ENCODE measurements at regions not wholly inside any gene's neighbourhood (a gene's known extent, or its start where the extent isn't known, plus 50 kb on each side); places are given as distances from the start of the nearest gene placed in this dataset.
"Not testable (repeated sequence)": the region's sequence is repeated elsewhere in the genome, so short reads cannot be mapped to it uniquely, and the experiment has no call there.

DNA sequence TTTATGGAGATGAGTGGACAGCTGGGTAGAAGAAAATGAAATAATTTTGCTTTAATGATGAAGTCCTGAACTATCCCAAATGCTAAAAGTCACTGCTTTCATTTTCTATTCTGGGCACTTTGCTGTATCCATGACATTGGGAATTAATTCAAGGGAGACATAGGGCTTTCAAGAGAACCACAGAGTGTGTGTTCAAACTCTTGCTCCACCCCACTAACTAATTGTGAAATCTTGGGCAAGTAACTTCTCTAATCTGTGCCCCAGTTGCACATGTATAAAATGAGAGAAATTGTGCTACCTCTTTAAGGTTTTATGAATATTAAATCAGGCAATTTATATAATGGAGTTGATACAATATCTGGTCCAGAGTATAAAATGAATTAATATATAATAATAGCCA lies 1422.0 kb downstream of the ADGRL3 start:
- DNase-seq, result no peak

DNA sequence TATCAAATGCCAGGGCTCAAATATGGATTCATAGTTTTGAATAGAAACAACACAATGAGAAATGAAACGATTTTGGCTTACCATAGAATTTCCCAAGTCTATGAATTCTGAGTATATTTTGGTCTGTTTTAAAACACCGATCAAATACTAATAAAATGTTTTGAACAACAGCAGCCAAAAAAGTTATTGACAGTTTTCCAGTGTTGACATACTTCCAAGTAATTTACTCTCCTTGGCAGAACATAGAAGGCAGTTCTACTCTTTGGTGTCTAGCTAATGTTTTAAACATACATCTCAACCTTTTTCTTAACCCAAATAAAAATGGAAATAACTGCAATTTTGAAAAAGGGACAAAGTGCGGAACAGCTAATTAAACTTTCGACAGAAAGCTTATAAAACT lies 1419.8 kb downstream of the ADGRL3 start:
- DNase-seq, result no peak

DNA sequence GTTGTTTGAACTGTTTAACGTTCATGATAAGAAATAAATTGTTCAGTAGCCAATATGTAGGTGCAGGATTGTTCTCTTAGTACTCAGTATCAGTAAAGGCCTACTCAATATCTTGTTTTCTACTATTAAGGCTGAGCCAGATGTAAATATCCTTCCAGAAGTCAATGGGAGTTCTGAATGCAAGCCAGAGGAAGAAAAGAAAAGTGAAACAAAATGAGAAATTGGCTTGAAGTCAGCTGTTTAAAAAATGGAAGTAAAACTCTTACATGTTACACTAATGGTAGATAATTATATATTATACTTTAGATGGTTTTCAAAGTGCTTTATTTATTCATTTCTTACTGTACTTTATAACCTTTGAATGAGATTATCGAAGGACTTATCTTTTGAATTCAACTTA lies 1417.9 kb downstream of the ADGRL3 start:
- no peak for DNase-seq

DNA sequence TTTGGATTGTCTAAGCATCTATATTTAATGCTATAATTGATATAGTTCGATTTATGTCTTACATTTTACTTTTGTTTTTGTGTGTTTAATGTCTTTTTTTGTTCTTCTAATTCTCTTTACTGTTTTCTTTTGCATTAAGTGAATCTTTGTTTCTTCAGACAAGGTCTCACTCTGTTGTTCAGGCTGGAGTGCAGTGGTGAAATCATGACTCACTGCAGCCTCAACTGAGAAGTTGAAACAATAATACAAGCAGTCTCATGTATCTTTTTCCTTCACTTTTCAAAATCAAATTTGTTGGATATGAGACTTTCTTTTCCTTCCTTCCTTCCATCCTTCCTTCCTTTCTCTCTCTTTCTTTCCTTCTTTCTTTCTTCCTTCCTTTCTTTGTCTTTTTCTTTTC lies 1401.6 kb downstream of the ADGRL3 start:
- no peak for DNase-seq

DNA sequence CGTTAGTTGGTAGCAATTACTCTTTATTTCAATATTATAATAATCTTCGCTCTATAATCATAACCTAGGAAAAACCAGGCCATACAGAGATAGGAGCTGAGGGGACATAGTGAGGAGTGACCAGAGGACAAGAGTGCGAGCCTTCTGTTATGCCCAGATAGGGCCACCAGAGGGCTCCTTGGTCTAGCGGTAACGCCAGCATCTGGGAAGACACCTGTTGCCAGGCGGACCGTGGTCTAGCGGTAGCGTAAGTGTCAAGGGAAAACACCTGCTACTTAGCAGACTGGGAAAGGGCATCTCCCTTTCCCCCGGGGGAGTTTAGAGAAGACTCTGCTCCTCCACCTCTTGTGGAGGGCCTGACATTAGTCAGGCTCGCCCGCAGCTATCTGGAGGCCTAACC lies 1395.1 kb downstream of the ADGRL3 start:
- not testable (repeated sequence) for DNase-seq

DNA sequence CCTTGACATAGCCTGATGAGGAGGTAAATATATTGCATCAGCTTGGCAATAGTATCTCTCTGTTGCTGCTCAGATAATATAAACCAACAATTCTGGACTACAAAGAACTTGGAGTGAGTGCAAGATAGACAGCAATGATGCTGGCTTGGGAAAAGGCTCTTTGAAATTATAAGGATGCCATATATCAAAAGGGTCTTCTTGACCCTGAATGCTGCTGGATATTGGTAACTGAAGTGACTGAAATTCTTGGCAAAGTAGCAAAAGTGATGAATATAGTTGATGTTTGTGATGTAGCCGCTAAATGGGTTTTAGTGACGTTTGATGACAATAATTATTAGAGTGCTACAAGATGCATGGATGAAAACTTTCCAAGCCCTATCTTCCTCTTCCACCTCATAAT lies 1391.6 kb downstream of the ADGRL3 start:
- DNase-seq, result no peak

DNA sequence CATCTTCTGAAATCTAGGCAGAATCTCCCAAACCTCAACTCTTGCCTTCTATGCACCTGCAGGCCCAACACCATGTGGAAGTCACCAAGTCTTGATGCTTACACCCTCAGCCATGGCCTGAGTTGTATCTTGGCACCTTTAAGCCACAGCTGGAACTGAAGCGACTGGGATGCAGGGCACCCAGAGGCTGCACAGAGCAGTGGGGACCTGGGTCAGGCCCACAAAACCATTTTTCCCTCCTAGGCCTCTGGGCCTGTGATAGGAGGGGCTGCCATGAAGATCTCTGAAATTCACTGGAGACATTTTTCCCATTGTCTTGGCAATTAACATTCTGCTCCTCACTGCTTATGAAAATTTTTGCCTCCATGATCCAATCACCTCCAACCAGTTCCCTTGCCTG lies 1388.5 kb downstream of the ADGRL3 start:
- DNase-seq, result no peak

DNA sequence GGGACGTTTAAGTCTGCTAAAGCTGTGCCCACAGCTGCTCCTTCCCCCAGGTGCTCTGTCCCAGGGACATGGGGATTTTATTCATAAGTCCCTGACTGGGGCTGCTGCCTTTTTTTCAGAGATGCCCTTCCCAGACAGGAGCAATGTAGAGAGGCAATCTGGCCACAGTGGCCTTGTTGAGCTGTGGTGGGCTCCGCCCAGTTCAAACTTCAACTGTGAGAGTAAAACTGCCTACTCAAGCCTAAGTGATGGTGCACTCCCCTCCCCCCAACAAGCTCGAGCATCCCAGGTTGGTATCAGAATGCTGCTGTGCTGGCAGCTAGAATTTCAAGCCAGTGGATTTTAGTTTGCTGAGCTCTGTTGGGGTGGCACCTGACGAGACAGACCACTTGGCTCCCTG lies 1371.4 kb downstream of the ADGRL3 start:
- DNase-seq, result no peak

DNA sequence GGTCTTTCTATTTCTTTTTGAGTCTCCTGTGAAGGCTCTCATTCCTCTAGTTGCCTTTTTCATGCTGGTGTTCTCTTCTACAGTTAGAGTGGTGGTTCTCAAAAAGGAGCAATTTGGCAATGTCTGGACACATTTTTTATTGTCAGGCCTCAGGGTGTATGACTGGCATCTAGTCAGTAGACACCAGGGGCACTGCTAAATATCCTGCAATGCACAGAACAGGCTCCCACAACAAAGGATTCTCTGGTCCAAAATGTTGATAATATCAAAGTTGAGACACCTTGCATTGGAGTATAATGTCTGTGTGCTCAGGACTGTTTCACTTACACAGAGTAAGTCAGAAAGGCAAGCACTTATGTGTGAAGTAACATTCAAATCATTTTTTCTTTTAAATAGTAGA lies 1360.7 kb downstream of the ADGRL3 start:
- no peak for DNase-seq

DNA sequence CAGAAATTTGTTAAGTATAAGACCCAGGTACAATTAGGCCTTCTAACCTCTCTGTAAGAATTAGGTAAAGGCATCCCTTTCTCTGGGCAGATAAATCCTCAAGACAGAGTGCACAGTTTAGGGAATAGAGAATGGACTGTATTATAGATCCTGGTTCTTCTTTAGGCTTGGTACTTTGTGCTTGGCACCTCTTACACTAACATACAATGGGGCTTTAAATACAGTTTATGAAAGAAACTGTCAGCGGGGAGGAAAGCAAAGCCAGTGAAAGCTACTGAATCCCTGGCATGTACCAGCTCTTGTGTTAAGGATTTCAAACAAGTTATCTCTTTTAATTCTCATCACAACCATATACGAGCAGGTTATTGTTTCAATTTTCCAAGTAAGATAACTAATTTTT lies 1350.0 kb downstream of the ADGRL3 start:
- DNase-seq, result no peak

DNA sequence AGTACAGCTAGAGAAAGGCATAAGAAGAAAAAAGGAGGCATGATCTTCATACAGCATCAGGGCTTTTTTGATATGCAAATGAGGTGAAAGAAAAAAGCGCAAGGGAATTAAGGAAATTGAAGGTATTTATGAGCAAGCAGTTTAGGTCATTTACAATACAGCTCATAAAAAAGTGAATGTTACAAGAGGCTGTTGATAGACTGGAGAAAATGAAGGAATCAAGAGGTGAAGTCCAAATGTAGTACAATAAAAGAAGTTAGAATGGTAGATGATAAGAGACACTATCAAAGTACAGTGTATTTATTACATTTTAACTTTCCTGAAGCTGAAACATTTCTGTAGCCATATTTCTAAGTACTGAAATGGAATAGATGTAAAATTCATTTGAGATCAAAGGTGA lies 1349.5 kb downstream of the ADGRL3 start:
- DNase-seq, result no peak

DNA sequence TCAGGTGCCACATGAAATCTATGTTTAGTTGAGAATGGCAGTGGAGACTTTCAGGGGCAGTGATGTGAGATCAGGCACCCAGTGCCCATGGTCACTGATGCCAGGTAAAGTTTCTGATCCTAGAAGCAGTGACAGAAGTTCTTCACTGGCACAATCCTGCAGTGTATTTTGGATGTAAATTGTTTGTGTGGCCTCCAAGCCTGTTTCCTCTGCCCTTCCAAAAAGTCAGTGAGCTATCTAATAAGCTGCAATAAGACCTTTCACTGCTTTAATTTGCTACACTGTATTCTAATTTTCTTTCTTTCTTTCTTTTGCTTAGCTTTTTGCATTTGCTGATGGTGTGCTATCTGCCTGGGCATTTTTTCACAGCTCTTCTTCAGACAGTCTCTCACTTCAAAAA lies 1348.6 kb downstream of the ADGRL3 start:
- no peak for DNase-seq

DNA sequence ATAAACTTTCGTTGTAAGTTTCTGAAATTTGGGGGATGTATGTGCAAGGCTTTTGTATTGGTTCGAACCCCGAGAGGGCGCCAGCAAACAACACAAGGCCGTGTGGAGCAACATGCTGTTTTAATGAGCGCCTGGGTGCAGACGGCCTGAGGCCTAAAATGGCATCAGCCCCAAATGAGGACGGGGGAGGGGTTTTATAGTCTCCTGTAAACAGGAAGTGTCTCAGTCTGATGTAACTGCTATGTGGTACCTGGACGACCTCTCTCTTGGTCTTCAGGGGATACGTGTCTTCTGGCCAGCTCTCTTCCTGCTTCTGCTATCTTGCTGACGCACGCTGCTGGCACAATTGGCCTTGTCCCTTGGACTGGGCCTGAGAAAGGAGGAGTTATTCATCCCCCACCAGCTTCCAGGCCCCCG lies 1348.0 kb downstream of the ADGRL3 start:
- DNase-seq, result no peak

DNA sequence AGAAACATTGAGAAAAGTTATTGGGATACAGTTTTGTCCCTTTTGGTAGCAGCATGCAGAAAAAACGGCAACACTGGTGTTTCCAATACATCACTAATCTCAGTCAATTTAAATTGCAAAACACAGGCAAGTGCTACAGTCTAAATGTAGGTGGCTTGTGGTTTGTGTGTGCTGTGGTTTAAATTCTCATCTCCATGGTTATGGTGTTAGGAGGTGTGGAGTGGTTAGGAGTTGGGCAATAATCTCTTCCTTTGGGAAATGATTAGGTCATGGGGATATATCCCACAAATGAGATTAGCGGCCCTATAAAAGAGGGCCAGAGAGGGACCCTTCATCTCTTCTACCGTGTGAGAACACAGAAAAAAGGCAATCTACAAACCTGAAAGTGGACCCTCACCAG lies 1344.3 kb downstream of the ADGRL3 start:
- DNase-seq, result no peak

DNA sequence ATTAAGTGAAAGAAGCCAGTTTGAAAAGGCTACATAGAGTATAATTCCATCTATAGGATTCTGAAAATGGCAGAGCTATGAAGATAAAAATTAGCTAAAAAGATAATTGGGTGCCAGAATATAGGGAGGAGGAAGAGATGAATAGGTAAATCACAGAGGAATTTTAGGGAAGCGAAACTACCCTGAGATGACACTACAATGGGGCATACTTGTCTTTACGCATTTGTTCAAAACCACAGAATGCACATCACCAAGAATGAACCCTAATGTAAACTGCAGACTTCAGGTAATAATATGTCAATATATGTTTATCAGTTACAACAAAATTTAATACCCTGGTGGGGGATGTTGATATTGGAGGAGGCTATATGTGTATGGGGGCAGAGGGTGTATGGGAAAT lies 1342.9 kb downstream of the ADGRL3 start:
- DNase-seq, result no peak

DNA sequence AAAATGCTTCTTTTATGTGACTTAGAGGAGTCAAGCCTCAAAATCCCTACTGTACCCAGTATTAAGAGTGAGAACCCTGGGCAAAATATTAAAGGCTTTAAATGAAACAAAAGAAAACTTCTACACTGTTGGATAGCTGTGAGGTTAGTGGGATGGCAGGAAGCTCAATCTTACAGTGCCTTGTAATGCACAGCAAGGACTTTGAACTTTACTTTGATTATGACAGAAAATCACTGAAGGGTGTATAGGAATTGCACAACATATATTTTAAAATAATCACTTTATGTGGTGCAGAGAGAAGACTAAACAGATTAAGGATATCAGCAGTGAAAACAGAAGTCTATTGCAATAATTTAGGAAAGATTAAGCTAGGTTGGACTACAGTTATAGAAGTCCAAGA lies 1333.4 kb downstream of the ADGRL3 start:
- no peak for DNase-seq

DNA sequence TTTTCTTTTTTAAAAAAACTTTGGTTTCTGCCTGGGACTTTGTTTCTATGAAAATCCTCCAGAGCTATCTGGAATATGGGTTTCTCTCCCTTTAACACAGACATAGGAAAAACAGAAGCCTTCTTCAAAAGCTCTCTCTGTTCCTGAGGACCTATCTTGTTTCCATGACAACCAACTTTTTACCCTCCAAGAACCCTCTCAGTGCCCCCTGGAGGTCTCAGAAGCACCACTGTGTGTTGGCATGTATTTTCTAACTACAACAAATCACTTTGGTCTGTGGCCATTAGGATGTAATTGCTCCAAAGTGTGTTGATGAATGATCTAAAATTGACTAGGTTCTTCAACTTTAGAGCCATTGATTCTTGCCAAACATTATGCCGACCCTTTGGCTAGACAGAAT lies 1331.6 kb downstream of the ADGRL3 start:
- no peak for DNase-seq

DNA sequence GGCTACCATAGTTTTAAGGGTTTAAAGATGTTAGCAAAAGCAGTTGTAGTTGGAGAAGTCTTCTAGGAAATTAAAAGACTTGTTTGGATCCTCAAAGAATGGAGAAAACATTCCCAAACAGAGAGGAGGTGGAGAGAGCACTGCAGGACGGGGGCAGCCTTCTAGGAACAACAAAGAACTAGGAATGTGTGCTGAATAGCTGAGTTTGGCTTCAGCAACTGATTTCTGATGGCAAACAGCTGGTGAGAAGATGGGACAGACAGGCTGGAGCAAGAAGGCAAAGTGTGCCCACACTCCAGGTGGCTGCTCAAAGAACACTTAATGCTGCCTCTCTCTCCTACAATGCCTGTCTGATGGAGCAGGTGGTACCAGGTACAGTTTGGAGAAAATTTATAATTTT lies 1331.1 kb downstream of the ADGRL3 start:
- DNase-seq, result no peak

DNA sequence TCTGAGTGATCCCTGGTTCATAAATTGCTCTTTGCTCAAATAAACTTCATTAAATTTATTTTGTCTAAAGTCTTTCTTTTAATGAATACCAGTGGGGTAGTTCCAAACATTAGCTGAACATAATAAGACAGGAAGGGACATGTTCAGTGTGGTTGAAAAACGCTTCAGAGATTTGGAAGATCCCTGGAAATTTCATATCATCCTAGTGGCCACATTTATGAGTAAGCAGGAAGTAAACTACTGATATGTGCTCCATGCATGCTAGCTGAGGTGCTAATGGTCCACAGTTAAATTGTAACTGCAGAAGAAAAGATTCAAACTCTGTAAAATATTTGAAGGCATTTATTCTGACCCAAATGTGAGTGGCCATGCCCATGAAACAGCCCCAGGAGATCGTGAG lies 1328.7 kb downstream of the ADGRL3 start:
- DNase-seq, result no peak

DNA sequence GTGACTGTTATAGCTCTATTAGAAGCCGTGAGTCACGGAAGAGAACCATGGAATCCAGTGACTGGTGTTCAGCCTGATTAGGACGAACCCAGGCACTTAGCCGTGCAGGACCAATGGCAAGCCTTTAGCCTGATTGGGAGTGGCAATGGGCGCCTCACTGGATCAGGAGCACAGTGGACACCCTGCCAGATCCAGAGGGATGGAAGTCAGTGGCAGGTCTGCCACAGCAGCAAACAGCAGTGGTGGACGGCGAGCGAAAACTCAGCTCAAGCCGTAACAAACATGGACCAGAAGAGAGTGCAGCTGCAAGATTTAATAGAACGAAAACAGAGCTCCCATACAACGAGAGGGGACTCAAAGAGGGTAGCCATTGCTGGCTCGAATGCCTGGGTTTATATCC lies 1326.5 kb downstream of the ADGRL3 start:
- DNase-seq, result no peak

DNA sequence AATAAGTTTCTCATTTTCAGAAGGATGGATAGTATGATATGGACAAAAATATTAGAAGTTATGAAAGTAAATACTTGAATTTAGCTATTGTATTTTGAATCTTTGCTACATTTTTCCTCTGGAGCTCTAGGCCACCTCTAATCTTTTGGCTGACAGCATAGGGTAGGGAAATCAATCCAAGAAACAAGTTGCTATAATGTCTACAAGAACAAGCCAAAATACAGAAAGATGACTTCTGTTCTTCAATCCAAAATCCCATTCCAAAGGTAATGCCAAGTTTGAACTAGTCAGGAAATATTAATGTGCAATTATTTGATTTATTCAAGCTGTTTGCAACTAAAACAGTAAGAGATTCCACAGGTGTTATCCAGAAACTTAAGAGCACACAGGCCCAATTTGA lies 1323.1 kb downstream of the ADGRL3 start:
- no peak for DNase-seq

DNA sequence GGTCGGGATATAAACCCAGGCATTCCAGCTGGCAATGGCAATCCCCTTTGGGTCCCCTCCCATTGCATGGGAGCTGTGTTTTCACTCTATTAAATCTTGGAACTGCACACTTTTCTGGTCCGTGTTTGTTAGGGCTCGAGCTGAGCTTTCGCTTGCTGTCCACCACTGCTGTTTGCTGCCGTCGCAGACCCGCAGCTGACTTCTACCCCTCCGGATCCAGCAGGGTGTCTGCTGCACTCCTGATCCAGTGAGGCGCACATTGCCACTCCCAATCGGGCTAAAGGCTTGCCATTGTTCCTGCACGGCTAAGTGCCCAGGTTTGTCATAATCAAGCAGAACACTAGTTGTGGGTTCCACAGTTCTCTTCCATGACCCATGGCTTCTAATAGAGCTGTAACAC lies 1322.1 kb downstream of the ADGRL3 start:
- DNase-seq, result no peak

DNA sequence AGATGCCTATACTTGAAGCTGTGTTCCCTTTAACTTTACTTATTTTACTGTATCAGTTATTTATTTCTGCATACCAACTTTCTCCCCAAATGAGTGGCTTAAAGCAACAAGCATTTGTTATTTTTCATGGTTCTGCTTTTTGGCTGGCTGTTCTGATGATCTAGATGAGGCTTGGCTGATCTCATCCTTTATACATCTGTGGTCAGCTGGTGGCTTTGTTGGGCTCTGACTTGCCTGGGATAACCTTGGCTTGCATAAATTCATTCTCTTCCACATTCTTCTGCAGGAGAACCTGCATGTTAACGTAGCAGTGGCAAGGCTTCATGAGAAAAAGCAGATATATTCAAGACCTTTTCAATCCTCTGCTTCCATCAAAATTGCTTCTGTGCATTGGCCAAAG lies 1317.6 kb downstream of the ADGRL3 start:
- DNase-seq, result no peak

DNA sequence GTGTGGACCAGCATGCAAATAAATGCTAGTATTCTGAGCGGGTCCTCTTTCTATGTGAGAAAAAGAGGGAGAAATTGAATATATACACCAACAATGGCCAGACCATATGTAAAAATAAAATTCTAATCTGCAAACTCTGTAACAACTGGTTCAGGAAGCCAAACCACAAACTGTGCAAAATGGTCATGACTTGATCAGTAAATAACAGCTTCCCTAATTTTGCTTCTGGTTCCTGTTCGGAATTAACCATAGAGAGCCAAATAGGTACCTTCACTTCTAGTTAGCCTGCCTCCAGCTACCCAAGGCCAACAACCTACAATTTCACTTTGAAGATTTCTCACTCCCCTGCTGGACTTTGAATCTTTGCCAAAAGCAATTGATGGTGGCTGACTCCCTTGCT lies 1313.2 kb downstream of the ADGRL3 start:
- DNase-seq, result no peak

DNA sequence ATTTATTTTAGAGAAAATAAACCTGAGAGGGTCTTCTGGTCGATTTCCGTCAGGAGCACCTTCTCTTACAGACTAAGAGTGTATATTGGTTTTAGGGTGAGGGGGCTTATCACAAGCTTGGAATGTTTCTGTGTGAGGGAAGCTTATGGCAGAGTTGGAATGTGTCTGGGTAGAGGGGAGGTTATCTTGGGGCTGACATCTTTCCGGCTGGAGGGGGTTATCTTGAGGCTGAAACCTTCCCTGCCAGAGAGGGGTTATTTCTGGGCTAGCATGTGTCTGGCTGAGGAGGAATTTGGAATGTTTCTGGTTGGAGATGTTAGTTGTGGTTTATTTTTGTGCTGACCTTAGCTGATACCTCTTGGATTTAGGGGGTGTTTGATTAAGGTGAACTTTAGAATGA lies 1312.1 kb downstream of the ADGRL3 start:
- DNase-seq, result no peak

DNA sequence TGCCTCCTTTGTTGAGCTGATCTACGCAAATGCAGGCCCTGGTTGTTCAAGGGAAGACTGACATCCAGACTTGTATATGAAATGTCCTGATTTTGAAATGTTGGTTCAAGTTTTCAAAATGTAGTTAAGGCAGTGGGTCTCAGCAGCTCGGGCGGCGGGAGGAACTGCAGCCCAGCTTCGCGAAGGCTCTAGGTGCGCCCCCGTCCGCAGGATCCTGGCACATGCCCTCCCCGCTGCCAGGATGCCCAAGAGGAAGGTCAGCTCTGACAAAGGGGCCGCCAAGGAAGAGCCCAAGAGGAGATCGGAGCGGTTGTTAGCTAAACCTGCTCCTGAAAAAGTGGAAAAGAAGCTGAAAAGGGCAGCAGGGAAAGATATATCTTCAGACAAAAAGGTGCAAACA lies 1310.1 kb downstream of the ADGRL3 start:
- DNase-seq, result no peak

Measured in stimulated activated CD4-positive, alpha-beta T cell treated with anti-CD3 and anti-CD28 coated beads, Interleukin-4, amount 100 ng/mL, for 24 hours (primary cell).